SK-N-SH treated with all-trans-retinoic acid at 6 μM for 48 hours (cell line): ENCODE measurements at regions not wholly inside any gene's neighbourhood (a gene's known extent, or its start where the extent isn't known, plus 50 kb on each side); places are given as distances from the start of the nearest gene placed in this dataset.

Source experiments
- ATAC-seq: fragments of 200-7000 bp; cut with Tn5 transposase; 3 replicates; pipeline ENCODE4 v1.9.1; 2020; ENCODE audit warnings: mild to moderate bottlenecking, moderate library complexity
- ARNTL ChIP-seq: fragments of 450-650 bp; formaldehyde crosslinking; IDR thresholded peaks from 2 replicates; pipeline ENCODE4 v1.5.0; 2020; ENCODE audit warnings: low read depth, mild to moderate bottlenecking, moderate library complexity, borderline replicate concordance
- BACH2 ChIP-seq: fragments of 250-450 bp; sonication (Bioruptor Pico); IDR thresholded peaks from 2 replicates; pipeline ENCODE4 v1.9.0; 2021; ENCODE audit warnings: mild to moderate bottlenecking, borderline replicate concordance
- ESRRG ChIP-seq: fragments of 250-450 bp; sonication (Bioruptor Pico); IDR thresholded peaks from 2 replicates; pipeline ENCODE4 v1.6.1; 2021; ENCODE audit warnings: mild to moderate bottlenecking
- GLIS3 ChIP-seq: fragments of 250-450 bp; sonication (Bioruptor Pico); IDR thresholded peaks from 2 replicates; pipeline ENCODE4 v1.5.0; 2020; ENCODE audit warnings: mild to moderate bottlenecking, moderate library complexity
- ISL1 ChIP-seq: fragments of 250-450 bp; sonication (Bioruptor Pico); IDR thresholded peaks from 2 replicates; pipeline ENCODE4 v2.1.2; 2022; ENCODE audit warnings: mild to moderate bottlenecking, moderate library complexity
- OSR1 ChIP-seq: fragments of 250-450 bp; sonication (Bioruptor Pico); IDR thresholded peaks from 2 replicates; pipeline ENCODE4 v1.8.0; 2022; ENCODE audit warnings: moderate library complexity, mild to moderate bottlenecking, inconsistent platforms
- PPARA ChIP-seq: fragments of 250-450 bp; sonication (Bioruptor Pico); IDR thresholded peaks from 2 replicates; pipeline ENCODE4 v1.5.0; 2020; ENCODE audit warnings: mild to moderate bottlenecking, borderline replicate concordance
- RARB ChIP-seq: fragments of 250-450 bp; sonication (Bioruptor Pico); IDR thresholded peaks from 2 replicates; pipeline ENCODE4 v1.8.0; 2021; ENCODE audit warnings: mild to moderate bottlenecking, moderate library complexity
- SNAI2 ChIP-seq: fragments of 250-450 bp; sonication (Bioruptor Pico); IDR thresholded peaks from 2 replicates; pipeline ENCODE4 v1.5.0; 2020; ENCODE audit warnings: mild to moderate bottlenecking, moderate library complexity
- TCF4 ChIP-seq: fragments of 250-450 bp; sonication (Bioruptor Pico); IDR thresholded peaks from 2 replicates; pipeline ENCODE4 v1.8.0; 2021; ENCODE audit warnings: mild to moderate bottlenecking, moderate library complexity, borderline replicate concordance
- TOX ChIP-seq: fragments of 250-450 bp; sonication (Bioruptor Pico); IDR thresholded peaks from 2 replicates; pipeline ENCODE4 v1.8.0; 2021; ENCODE audit warnings: mild to moderate bottlenecking, moderate library complexity, borderline replicate concordance
- ZFP30 ChIP-seq: fragments of 450-650 bp; formaldehyde crosslinking; IDR thresholded peaks from 2 replicates; pipeline ENCODE4 v1.5.0; 2022; ENCODE audit warnings: mild to moderate bottlenecking, moderate library complexity
- ZNF565 ChIP-seq: fragments of 450-650 bp; formaldehyde crosslinking; conservative IDR thresholded peaks from 2 replicates; pipeline ENCODE4 v1.5.0; 2020; ENCODE audit warnings: low read depth, mild to moderate bottlenecking, moderate library complexity
- ZNF70 ChIP-seq: fragments of 450-650 bp; formaldehyde crosslinking; IDR thresholded peaks from 2 replicates; pipeline ENCODE4 v1.5.0; 2020; ENCODE audit warnings: mild to moderate bottlenecking, moderate library complexity
- ZNF8 ChIP-seq: fragments of 450-650 bp; formaldehyde crosslinking; IDR thresholded peaks from 2 replicates; pipeline ENCODE4 v1.5.0; 2020; ENCODE audit warnings: mild to moderate bottlenecking, moderate library complexity
- TF ChIP-seq, protein P1 (sequence below): fragments of 250-450 bp; sonication (Bioruptor Pico); IDR thresholded peaks from 2 replicates; pipeline ENCODE4 v1.5.1; 2020; ENCODE audit warnings: low read depth, mild to moderate bottlenecking, moderate library complexity
- TF ChIP-seq, protein P2 (sequence below): fragments of 250-450 bp; sonication (Bioruptor Pico); IDR thresholded peaks from 2 replicates; pipeline ENCODE4 v1.5.0; 2020; ENCODE audit warnings: mild to moderate bottlenecking, moderate library complexity
- TF ChIP-seq, protein P3 (sequence below): fragments of 250-450 bp; sonication (Bioruptor Pico); IDR thresholded peaks from 2 replicates; pipeline ENCODE4 v1.8.0; 2021; ENCODE audit warnings: low read depth, mild to moderate bottlenecking, moderate library complexity, borderline replicate concordance
- TF ChIP-seq, protein P4 (sequence below): fragments of 250-450 bp; sonication (Bioruptor Pico); IDR thresholded peaks from 2 replicates; pipeline ENCODE4 v1.8.0; 2020; ENCODE audit warnings: mild to moderate bottlenecking, moderate library complexity, borderline replicate concordance

DNA sequence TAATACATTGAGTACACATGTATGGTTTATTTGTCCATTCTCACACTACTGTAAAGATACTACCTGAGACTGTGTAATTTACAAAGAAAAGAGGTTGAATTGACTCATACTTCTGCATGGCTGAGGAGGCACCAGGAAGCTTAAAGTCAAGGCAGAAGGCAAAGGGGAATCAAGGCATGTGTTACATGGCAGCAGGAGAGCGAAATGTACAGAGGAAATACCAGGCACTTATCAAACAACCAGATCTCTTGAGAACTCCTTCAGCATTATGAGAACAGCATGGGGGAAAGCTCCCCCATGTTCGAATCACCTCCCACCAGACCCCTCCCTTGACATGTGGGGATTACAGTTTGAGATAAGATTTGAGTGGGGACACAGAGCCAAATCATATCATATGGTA, 666.3 kb downstream of the ZBBX start:
- TF ChIP-seq OSR1 (CRISPR knock-in tag) (no peak), TCF4 (CRISPR knock-in tag) (no peak), ZNF565 (CRISPR knock-in tag) (no peak), BACH2 (CRISPR knock-in tag) (no peak), RARB (CRISPR knock-in tag) (no peak), ZNF8 (CRISPR knock-in tag) (no peak), GLIS3 (CRISPR knock-in tag) (no peak), TOX (CRISPR knock-in tag) (no peak), ISL1 (no peak)
- TF ChIP-seq, protein P1, sequence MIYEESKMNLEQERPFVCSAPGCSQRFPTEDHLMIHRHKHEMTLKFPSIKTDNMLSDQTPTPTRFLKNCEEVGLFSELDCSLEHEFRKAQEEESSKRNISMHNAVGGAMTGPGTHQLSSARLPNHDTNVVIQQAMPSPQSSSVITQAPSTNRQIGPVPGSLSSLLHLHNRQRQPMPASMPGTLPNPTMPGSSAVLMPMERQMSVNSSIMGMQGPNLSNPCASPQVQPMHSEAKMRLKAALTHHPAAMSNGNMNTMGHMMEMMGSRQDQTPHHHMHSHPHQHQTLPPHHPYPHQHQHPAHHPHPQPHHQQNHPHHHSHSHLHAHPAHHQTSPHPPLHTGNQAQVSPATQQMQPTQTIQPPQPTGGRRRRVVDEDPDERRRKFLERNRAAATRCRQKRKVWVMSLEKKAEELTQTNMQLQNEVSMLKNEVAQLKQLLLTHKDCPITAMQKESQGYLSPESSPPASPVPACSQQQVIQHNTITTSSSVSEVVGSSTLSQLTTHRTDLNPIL (CRISPR knock-in tag), result no peak
- TF ChIP-seq, protein P2, sequence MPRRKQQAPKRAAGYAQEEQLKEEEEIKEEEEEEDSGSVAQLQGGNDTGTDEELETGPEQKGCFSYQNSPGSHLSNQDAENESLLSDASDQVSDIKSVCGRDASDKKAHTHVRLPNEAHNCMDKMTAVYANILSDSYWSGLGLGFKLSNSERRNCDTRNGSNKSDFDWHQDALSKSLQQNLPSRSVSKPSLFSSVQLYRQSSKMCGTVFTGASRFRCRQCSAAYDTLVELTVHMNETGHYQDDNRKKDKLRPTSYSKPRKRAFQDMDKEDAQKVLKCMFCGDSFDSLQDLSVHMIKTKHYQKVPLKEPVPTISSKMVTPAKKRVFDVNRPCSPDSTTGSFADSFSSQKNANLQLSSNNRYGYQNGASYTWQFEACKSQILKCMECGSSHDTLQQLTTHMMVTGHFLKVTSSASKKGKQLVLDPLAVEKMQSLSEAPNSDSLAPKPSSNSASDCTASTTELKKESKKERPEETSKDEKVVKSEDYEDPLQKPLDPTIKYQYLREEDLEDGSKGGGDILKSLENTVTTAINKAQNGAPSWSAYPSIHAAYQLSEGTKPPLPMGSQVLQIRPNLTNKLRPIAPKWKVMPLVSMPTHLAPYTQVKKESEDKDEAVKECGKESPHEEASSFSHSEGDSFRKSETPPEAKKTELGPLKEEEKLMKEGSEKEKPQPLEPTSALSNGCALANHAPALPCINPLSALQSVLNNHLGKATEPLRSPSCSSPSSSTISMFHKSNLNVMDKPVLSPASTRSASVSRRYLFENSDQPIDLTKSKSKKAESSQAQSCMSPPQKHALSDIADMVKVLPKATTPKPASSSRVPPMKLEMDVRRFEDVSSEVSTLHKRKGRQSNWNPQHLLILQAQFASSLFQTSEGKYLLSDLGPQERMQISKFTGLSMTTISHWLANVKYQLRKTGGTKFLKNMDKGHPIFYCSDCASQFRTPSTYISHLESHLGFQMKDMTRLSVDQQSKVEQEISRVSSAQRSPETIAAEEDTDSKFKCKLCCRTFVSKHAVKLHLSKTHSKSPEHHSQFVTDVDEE (CRISPR knock-in tag), result no peak
- no peak for ATAC-seq

DNA sequence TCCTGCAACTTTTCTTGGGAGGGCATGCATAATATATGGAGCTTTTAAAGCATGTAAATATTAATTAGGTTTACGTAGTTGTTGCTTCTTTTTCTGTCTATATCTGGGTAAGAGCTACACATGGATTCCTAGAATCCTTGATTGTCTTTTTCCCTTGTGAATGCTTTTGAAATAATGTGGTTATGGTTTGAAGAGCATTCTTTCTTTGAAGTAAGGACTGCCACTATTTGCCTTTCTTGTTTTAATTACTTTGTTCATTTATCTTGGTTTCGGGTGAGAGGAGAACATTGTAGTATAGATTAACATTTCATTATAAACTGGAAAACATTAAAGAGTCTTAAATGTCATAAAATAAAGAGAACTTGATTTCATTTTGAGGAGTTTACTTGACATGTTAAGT, 674.0 kb downstream of the ZBBX start:
- ATAC-seq, result no peak
- TF ChIP-seq ZNF70, result no peak
- no peak for TF ChIP-seq PPARA
- no peak for TF ChIP-seq ZFP30 (CRISPR knock-in tag)
- TF ChIP-seq SNAI2 (CRISPR knock-in tag), result no peak
- no peak for TF ChIP-seq ZNF565 (CRISPR knock-in tag)
- TF ChIP-seq TCF4 (CRISPR knock-in tag), result no peak
- TF ChIP-seq, protein P2 (CRISPR knock-in tag), result no peak
- no peak for TF ChIP-seq ISL1
- no peak for TF ChIP-seq ESRRG (CRISPR knock-in tag)
- TF ChIP-seq BACH2 (CRISPR knock-in tag), result no peak
- no peak for TF ChIP-seq RARB (CRISPR knock-in tag)
- TF ChIP-seq ARNTL (CRISPR knock-in tag), result no peak
- TF ChIP-seq, protein P3, sequence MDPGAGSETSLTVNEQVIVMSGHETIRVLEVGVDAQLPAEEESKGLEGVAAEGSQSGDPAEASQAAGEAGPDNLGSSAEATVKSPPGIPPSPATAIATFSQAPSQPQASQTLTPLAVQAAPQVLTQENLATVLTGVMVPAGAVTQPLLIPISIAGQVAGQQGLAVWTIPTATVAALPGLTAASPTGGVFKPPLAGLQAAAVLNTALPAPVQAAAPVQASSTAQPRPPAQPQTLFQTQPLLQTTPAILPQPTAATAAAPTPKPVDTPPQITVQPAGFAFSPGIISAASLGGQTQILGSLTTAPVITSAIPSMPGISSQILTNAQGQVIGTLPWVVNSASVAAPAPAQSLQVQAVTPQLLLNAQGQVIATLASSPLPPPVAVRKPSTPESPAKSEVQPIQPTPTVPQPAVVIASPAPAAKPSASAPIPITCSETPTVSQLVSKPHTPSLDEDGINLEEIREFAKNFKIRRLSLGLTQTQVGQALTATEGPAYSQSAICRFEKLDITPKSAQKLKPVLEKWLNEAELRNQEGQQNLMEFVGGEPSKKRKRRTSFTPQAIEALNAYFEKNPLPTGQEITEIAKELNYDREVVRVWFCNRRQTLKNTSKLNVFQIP (CRISPR knock-in tag), result no peak
- TF ChIP-seq, protein P4, sequence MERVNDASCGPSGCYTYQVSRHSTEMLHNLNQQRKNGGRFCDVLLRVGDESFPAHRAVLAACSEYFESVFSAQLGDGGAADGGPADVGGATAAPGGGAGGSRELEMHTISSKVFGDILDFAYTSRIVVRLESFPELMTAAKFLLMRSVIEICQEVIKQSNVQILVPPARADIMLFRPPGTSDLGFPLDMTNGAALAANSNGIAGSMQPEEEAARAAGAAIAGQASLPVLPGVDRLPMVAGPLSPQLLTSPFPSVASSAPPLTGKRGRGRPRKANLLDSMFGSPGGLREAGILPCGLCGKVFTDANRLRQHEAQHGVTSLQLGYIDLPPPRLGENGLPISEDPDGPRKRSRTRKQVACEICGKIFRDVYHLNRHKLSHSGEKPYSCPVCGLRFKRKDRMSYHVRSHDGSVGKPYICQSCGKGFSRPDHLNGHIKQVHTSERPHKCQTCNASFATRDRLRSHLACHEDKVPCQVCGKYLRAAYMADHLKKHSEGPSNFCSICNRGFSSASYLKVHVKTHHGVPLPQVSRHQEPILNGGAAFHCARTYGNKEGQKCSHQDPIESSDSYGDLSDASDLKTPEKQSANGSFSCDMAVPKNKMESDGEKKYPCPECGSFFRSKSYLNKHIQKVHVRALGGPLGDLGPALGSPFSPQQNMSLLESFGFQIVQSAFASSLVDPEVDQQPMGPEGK (CRISPR knock-in tag), result no peak
- TF ChIP-seq, protein P1 (CRISPR knock-in tag), result no peak
